Stimulated activated CD8-positive, alpha-beta memory T cell treated with anti-CD3 and anti-CD28 coated beads, Interleukin-2, amount 100 ng/mL, for 48 hours (primary cell): ENCODE measurements at regions not wholly inside any gene's neighbourhood (a gene's known extent, or its start where the extent isn't known, plus 50 kb on each side); places are given as distances from the start of the nearest gene placed in this dataset.

ENCODE experiments used
- DNase-seq, 2 donors: peaks; one replicate each; pipeline ENCODE4 v3.0.0-alpha.2; 2020; ENCODE audit warnings: low read depth in 2 of 2

DNA sequence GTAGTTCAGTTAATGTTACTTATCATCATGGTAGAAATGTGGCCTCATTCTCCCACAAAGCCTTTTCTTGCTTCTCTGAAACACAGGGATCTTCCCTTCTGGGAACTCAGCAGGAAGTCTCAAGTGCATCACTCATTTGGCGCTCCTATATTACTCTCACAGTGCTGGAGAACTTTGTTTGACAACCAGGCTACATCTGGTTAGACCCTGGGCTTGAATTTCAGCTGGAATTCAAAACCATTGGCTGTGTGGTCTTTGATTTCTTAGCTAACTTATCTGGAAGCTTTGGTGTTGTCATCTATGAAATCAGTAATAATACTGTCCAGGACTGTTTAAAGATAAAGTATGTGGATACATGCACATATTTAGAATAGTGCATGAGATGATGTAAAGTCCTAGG is 1777.1 kb downstream of the MAT2B start:
- DNase-seq = no peak

DNA sequence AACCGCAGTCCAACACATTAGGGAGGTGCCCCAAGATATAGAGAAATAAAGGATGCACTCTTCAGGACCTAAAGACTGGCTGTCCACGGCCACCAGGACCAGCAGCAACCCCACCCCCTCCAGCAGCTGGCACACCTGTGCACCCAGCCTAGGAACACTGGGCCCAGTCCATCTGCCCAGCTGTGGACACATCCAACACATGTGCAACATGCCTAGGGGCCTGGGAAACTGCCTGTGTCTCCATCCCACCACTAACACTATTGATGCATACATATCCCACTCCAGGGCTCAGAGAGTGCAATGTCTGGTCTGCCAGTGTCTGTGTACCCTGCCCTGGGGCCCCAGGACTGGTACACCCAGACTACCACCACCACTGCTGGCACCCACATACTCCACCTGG is 1781.3 kb downstream of the MAT2B start:
- no peak for DNase-seq

DNA sequence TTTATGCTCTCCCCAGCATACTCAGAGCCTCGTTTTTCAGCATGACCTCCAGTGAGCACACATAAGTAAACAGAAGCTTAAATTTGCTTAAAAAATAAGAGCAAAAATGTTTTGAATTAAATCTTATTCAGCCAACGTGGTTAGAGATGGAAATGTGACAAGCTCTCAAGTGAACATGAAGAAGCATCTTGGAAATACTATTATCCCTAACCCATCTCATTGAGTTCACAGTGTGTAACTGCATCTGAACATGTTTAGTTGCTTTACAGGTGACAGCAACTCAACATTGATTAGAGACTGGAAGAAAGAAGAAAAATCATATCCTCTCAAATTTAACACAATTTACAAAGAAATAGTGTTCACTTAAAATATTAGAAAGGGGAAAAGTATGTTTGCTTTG is 1785.1 kb downstream of the MAT2B start:
- DNase-seq = no peak

DNA sequence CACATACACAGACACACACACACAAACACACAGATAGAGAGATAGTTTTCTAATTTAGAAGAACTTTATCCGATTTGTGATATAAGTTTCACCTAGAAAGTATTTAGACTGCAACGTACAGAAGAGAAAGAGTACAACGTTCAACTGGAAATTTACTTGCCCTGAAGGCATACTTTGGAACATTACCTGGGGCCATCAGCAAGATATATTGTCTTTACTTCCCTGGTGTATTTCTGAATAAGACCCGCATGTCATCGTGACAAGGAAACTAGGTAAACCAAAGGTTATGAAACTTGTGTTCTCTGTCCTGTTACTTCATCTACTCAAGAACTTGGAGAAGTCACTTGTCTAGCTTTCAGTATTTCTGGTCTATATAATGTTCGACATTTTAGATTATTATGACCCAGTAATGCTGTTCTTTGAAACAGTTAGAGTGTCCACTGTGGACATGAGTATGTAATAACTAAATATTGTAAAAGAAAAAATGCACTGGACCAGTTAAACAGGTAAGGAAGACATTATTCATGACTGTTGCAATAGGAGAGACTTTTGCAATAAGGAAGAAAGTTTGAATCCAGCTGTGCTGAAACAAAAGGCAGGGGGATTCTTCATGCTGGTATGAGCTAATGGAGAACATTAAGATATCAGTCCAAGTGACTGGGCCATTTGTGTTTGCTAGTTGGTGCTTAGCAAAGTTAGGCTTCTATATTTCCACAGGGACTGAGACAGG is 1791.1 kb downstream of the MAT2B start:
- no peak for DNase-seq

DNA sequence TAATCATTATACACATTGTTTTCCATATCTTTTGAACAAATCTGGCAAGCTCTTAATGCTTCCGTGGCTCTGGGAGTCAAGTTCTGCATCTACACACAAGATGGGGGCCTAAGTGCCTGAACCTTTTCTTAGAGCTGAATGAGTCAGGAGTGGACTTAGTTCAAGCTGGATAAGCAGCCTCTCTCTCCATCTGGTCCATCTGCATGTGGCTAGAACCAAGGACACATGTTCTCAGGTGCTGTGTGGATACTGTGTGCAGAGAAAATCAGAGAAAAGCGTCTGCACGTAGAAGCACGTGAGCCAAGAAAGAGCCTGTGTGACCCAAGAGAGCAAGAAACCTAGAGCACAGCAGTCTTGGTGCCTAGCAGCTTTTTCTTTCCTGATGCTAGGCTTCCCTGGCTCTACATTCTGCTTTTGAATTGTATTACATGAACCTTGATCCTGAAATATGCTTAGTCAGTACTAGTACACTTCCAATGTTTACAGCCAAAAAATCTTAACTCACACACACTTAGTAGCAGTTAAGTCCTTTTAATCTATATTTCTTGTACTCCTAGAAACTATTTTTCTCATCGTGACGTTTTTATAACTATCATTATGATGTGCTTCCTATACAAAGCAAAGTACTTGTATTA is 1798.9 kb downstream of the MAT2B start:
- DNase-seq = no peak

DNA sequence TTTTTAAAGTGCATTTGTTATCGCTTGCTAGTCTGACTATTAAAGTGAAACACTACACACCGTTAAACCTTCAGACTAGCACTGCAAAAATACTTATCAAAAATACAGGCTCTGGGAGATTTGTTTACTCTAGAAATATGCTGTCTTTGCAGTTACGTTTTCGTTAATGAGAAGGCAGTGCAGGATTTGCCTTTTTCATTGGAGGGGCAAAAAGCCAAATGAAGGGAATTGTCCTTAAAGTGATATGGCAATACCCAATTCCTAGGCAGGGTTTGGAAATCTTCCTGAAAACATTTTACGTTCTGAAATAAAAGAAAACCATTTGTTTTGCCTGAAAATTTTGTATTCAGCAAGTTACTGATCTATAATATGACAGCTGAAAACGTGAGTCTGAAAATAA is 1800.2 kb downstream of the MAT2B start:
- no peak for DNase-seq

DNA sequence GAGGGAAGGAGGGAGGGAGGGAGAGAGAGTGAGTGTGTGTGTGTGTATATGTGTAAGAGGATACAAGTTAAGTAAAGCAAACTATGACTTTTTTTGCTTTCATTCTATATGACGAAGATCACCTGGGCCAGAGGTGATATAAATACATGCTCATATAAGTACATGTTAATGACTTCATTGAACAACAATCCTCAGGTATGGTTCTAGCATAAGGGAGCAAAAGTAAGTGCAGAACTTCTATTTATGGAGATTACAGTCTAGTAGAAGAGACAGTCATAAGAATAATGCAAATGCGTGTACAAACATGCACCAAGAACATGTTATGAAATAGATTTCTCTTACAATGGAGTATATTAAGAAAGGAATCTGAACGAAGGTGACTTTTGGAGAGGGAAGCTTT is 1804.0 kb downstream of the MAT2B start:
- DNase-seq = no peak

DNA sequence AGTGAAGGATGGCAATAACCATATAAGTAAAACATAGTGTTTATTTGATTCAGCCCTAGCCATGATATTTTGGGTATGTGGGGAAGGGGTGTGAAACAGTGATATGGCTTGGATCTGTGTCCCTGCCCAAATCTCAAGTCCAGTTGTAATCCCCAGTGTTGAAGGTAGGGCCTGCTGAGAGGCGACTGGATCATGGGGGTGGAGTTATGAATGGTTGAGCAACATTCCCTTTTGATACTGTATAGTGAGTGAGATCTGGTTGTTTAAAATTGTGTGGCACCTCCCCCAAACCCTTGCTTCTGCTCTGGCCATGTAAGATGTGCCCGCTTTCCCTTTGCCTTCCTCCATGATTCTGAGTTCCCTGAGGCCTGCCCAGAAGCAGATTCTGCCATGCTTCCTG is 1804.6 kb downstream of the MAT2B start:
- DNase-seq = no peak

DNA sequence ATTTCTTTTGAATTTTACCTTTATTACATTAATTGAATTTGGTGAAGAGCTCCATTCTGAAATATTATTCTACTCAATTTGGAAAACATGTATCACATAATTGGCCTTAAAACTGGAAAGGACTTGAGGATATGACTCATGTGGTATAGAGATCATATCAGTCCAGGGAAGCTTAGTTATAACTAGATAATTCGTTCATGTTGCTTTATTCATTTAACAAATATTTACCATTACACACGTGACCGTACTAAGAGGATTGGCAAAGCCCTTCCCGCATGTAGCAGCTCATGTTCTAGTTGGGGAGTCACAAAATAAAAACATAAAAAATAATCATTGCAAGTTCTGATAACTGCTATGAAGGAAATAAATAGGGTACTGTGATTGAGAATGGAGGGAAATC is 1816.5 kb downstream of the MAT2B start:
- DNase-seq = no peak

DNA sequence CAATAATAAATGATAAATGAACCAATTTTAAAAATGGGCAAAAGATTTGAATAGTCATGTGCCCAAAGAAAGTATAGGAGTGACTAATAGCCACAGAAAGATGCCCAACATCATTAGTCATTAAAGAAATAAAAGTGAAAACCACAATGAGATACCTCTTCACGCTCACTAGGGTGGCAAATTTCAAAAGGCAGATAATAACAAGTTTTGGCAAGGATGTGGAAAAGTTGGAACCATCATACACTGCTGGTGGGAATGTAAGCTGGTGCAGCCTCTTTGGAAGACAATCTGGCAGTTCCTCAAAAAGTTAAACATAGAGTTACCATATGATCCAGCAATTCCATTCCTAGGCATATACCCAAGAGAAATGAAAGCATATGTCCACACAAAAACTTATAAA is 1819.8 kb downstream of the MAT2B start:
- no peak for DNase-seq

DNA sequence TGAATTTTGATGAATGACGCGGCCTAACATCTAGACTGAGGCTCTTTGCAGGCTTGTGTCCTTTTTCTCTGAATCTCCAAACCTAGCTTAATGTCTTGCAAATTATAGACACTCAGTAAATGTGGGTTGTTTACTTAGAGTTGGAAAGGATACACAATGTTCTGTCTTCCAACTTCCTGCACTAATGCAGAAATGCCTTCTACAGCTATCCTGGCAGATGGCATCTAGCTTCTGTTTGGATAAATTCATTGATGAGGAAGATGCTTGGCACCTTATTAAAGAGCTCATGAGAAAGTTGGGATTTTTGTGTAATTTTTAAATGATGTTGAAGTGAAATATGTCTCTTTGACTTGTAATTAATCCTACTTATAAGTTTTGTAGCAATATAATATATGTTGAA is 1822.2 kb downstream of the MAT2B start:
- no peak for DNase-seq

DNA sequence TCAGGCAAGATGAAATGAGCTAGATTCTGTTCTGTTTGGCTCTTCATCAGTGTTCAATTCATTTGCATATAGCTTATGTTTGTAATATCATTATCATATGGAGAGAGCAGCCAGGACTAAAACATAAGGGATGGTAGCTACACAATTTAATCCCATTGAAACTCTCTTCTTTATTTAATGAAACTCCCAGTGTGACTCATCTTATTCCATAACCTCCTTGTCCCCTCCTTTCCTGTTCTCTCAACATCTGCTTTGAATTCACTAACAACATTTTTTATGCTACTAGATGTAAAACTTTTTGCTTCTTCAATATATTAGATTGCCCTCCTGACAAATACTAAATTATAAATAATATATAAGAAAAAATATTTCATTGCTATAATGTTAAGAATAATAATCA is 1823.4 kb downstream of the MAT2B start:
- no peak for DNase-seq

DNA sequence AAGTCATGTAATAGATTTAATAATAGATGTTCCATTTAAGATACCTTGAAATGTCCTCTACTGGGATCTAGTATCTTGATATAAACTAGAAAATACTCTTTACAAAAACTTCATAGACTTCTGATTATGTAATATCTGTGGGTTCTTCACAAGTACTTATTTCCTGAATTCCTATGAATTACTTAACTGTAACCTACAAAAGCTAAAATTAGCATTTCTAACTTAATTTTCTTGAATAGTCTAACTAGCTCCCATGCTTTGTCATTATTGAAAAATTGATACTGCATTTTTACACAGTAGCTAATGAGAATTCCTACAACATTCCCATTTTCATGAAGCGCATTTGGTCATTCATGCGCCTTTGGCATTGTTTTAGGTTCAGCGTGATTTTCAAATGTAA is 1828.2 kb downstream of the MAT2B start:
- DNase-seq = no peak

DNA sequence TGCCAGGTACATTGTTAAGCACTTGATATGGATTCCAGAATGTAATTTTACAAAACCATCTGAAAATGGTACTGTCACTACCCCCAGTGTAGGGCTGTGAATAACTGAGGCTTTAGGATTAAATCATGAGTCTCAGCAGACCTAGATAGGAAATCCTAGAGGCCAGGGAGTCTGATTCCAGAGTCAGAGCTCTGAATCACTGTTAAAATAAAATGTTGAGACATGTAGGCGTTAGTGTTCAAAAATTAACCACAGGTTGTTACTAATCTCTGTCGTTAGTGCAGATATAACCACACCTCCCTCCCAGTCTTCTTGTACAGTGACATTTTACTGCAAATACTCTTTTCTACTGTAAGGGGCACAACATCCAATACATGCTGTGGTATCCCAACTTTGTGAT is 1828.8 kb downstream of the MAT2B start:
- DNase-seq = no peak

DNA sequence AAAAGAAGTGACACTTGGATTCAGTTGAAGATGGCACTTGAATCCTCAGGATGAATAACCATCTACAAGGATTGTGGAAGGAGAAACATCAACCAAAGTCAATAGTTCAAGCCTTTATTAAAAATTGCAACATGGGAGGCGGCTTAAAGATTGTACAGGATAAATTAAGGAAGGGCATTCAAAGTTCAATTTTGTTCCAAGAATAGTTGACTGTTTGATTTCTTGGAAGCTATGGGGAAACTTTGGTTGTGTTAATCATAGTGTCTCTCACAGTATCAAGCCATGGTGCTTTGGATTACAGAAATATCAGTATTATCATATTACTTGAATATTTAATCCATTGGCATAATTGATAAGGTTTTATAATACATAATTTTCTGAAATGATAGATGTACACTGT is 1844.3 kb downstream of the MAT2B start:
- no peak for DNase-seq

DNA sequence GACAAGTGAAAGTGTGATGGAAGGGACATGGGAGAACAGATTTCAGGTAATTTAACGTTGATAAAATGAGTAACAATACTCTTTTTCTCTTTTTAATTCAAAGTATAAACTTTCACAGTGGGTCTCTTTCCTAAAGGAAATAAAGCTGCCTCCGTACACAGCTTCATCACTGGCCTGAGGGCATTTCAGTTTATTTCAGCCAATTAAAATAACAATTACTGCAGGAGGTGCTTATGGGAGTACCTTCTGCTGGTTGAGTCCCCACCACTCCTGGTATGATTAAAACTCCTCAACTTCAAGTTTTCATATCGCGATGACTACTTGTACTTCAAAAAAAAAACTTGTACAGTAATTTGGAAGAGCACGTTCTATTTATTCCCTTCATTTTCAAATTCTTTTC is 1845.9 kb downstream of the MAT2B start:
- DNase-seq = no peak

DNA sequence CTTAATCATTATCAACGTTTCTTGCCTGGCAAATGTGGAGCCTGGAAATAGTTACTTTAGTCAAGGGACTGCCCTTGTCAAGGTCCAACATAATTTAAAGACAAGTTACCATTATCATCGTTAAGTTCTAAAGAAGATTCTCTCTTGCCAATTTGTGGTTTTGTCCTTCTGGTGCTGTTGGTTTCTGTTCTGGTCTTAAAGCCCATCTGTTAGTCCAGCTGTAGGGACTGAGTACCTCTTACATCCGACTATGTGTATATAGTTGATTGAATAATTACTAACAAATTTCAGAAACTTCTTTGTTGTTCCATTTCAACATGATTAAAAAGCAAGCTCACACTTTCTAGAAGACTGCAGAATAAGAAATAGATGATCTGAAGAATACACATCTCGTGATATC is 1854.9 kb downstream of the MAT2B start:
- no peak for DNase-seq

DNA sequence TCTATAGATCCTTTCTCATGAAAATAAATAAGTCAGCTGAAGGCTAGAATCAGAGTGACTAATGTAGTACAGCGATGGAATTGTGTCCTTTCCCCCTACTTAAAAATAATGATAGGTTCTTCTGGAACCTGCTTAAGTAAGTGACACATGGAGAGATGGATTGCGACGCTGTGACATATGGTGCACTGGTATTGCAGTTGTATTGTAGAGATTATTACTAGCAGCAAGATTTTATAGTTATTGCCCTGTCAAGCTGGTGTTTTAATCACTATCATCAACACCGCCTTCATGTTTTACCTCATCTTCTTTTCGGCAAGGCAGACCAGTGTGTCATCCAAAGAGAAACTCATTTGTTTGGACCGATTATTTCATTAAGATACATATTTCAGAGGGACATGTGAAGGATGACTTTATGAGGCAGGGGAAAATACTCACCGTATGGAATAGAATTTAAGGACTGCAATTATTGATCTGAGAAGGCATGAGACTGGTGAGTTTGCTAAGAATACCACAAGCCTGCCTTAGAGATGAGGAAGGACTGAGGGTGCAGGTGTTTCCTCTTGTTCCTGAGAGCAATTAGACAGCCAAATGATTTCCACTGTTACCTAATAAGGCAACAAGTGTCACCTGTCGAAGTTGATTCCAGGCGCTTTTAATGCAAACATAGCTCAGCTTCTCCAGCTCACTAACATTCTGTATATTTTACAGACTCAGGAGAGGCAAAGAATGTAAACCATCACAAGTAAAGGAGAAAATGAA is 1855.5 kb downstream of the MAT2B start:
- no peak for DNase-seq

DNA sequence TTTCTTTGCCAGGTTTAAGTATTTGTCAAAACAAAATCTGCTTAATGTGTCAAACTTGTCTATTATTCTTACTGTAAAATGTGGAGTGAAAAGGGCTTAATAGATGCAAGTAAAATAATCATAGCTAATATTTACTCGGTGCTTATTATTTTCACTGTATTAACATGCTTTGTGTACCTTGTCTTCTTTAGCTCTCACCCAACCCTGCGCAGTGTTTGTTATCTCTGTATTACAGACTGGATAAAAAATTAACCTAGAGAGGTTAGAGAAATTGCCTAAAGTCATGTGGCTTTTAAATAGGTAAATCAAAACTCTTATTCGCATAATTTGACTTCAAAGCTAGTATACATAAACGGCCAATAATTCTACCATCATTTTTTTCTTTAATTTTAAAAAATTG is 1864.8 kb downstream of the MAT2B start:
- DNase-seq = no peak

DNA sequence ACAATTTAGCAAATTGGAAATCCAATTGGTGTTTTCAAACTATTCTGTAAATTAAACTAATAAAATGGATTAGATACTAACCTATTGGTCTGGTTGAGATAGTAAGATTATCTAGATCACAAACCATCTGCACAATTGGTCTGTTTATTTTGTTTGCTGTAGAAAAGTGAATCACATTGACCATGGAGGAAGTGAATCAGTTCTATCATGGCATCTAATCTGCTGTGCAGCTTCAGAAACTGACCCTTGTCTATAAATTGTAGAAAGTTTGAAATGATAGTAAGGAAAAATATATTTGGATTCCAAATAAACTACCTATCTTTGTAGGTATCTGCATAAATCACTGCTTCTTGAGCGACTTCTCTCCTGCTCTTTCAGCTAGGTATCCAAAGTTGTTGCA is 1865.4 kb downstream of the MAT2B start:
- DNase-seq = no peak

DNA sequence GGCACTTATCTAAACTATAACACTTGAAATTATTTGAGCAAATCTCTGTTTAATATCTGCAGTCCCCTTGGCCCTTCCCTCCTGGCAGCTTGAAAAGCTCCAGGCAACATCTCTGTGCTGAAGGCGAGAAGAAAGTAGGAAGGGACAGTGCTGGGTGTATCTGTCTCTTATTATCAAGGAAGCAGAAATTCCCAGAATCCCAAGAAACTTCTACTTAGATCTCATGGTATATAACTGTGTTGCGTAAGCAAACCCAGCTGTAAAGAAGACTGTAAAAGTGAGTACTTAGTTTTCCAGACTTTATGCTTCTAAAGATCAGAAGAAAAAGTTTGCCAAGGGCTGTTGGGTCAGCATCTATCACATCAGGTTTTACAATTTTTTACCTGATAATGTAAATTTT is 1869.8 kb downstream of the MAT2B start:
- no peak for DNase-seq

DNA sequence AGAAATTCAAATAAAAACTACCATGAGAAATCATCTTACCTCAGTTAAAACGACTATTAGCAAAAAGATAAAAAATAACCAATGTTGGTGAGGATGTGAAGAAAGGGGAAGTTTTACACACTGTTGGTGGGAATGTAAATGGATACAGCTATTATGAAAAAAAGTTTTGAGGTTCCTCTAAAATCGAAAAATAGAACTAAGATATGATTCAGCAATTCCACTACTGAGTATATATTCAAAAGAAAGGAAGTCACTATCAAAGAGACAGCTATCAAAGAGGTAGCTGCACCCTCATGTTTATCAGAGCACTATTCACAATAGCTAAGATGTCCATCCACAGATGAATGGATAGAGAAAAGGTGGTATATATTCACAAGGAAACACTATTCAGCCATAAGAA is 1888.4 kb downstream of the MAT2B start:
- no peak for DNase-seq

DNA sequence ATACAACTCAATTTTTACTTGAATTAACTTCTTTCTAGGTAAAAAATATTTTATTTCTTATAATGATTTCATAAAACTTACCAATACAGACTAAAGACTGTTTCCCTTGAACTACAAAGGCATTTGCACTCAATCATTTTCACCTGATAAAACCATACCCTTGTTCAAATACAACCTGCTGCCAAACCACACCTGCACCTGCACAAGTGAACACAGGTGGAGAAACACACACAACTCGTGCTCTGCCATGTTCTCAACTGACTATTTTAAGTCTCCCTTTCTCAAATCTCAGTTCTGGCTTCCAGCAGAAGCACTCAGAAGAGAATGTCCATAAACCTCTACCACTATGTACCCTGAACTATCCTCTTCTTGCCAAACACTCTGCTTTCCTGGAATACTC is 1892.1 kb downstream of the MAT2B start:
- DNase-seq = no peak
